IMR-90 (cell line): ENCODE measurements at regions not wholly inside any gene's neighbourhood (a gene's known extent, or its start where the extent isn't known, plus 50 kb on each side); places are given as distances from the start of the nearest gene placed in this dataset.

Experiments used
- ATAC-seq: fragments of 200-7000 bp; cut with Tn5 transposase; 2 replicates; pipeline ENCODE4 v1.9.1; 2020; ENCODE audit warnings: low read depth, mild to moderate bottlenecking, moderate library complexity
- BruUV-seq: library from RNA; stranded (reverse); fragments of 400-500 nt; replicated peaks from 2 replicates; lab custom pipeline; 2021; lab: Mats Ljungman, UMichigan
- CTCF ChIA-PET: fragments of 300-600 bp; formaldehyde crosslinking; extraction: SDS; loops from one replicate; lab custom pipeline; 2021; ENCODE audit warnings: antibody characterized with exemption; lab: Yijun Ruan, JAX
- POLR2A ChIA-PET: fragments of 300-600 bp; sonication (Branson Sonifier 250); formaldehyde crosslinking; loops from one replicate; lab custom pipeline; 2022; ENCODE audit warnings: antibody characterized with exemption; ENCODE audit not compliant: unreplicated experiment; lab: Charles Lee
- DNase-seq: peaks from one replicate; pipeline ENCODE4 v3.0.0; 2013
- H2AFZ ChIP-seq: replicated peaks from 2 replicates; pipeline ENCODE3; 2013; ENCODE audit warnings: low read length, mild to moderate bottlenecking; ENCODE audit not compliant: poor library complexity
- H2AK5ac ChIP-seq: 2 replicates; pipeline ENCODE4 v1.6.1; 2013; ENCODE audit warnings: low read depth, low read length, inconsistent platforms
- H2AK9ac ChIP-seq: replicated peaks from 2 replicates; pipeline ENCODE3; 2013; ENCODE audit warnings: mild to moderate bottlenecking, low read depth, low read length, moderate library complexity; ENCODE audit not compliant: poor library complexity
- H2BK120ac ChIP-seq: 2 replicates; pipeline ENCODE4 v1.6.1; 2013; ENCODE audit warnings: low read depth, low read length, inconsistent platforms
- H2BK15ac ChIP-seq: 3 replicates; pipeline ENCODE4 v1.6.1; 2013; ENCODE audit warnings: low read depth, low read length, inconsistent platforms
- H2BK20ac ChIP-seq: 2 replicates; pipeline ENCODE4 v1.6.1; 2013; ENCODE audit warnings: low read depth, mild to moderate bottlenecking, inconsistent platforms, low read length, moderate library complexity
- H2BK5ac ChIP-seq: 2 replicates; pipeline ENCODE4 v1.6.1; 2013; ENCODE audit warnings: mild to moderate bottlenecking, low read depth, low read length, inconsistent platforms; ENCODE audit not compliant: poor library complexity, severe bottlenecking
- H3K14ac ChIP-seq: replicated peaks from 2 replicates; pipeline ENCODE4 v1.6.1; 2013; ENCODE audit warnings: low read depth, low read length, inconsistent platforms
- H3K18ac ChIP-seq: 2 replicates; pipeline ENCODE4 v1.6.1; 2013; ENCODE audit warnings: low read depth, low read length, control low read depth
- H3K23ac ChIP-seq: 2 replicates; pipeline ENCODE4 v1.6.1; 2013; ENCODE audit warnings: low read depth, low read length, inconsistent platforms
- H3K27ac ChIP-seq: 2 replicates; pipeline ENCODE4 v1.5.1; 2013; ENCODE audit warnings: mild to moderate bottlenecking, control low read depth, low read length; ENCODE audit not compliant: insufficient read depth
- H3K27me3 ChIP-seq: 2 replicates; pipeline ENCODE4 v1.6.1; 2013; ENCODE audit warnings: low read length; ENCODE audit not compliant: control insufficient read depth, insufficient read depth
- H3K36me3 ChIP-seq: 2 replicates; pipeline ENCODE4 v1.6.1; 2013; ENCODE audit warnings: low read length, mixed read lengths; ENCODE audit not compliant: control insufficient read depth, insufficient read depth
- H3K4ac ChIP-seq: 2 replicates; pipeline ENCODE4 v1.6.1; 2013; ENCODE audit warnings: low read depth, low read length, inconsistent platforms
- H3K4me1 ChIP-seq: 2 replicates; pipeline ENCODE4 v1.6.1; 2013; ENCODE audit warnings: low read length, mixed read lengths; ENCODE audit not compliant: control insufficient read depth, insufficient read depth
- H3K4me2 ChIP-seq: 2 replicates; pipeline ENCODE4 v1.6.1; 2013; ENCODE audit warnings: low read depth, mild to moderate bottlenecking, control low read depth, low read length, moderate library complexity
- H3K4me3 ChIP-seq: 2 replicates; pipeline ENCODE4 v1.5.1; 2013; ENCODE audit warnings: low read depth, mild to moderate bottlenecking, control low read depth, low read length, moderate library complexity; ENCODE audit not compliant: insufficient read depth
- H3K56ac ChIP-seq: 2 replicates; pipeline ENCODE4 v1.6.1; 2013; ENCODE audit warnings: low read length, inconsistent platforms; ENCODE audit not compliant: insufficient read depth; ENCODE audit errors: extremely low read depth
- H3K79me1 ChIP-seq, 2 experiments: 2 replicates each; pipeline ENCODE4 v1.6.1; 2013; ENCODE audit warnings: low read length in 2 of 2, inconsistent platforms in 1 of 2, low read depth in 1 of 2
- H3K9ac ChIP-seq: 2 replicates; pipeline ENCODE4 v1.6.1; 2013; ENCODE audit warnings: low read depth, low read length, control low read depth
- H3K9me1 ChIP-seq: 2 replicates; pipeline ENCODE4 v1.6.1; 2013; ENCODE audit warnings: low read length, inconsistent platforms; ENCODE audit not compliant: insufficient read depth
- H3K9me3 ChIP-seq: 2 replicates; pipeline ENCODE4 v1.6.1; 2013; ENCODE audit warnings: low read length; ENCODE audit not compliant: control insufficient read depth, insufficient read depth
- H4K20me1 ChIP-seq: 2 replicates; pipeline ENCODE4 v1.6.1; 2013; ENCODE audit warnings: low read length, inconsistent platforms; ENCODE audit not compliant: insufficient read depth
- H4K5ac ChIP-seq: 2 replicates; pipeline ENCODE4 v1.6.1; 2013; ENCODE audit warnings: mild to moderate bottlenecking, low read depth, low read length, control low read depth
- H4K8ac ChIP-seq, 2 experiments: 2 replicates each; pipeline ENCODE4 v1.6.1; 2013; ENCODE audit warnings: low read depth in 2 of 2, low read length in 2 of 2, control low read depth in 1 of 2, inconsistent platforms in 1 of 2
- H4K91ac ChIP-seq: 2 replicates; pipeline ENCODE4 v1.6.1; 2013; ENCODE audit warnings: low read depth, low read length, inconsistent platforms; ENCODE audit not compliant: insufficient read depth
- CHD1 ChIP-seq: IDR thresholded peaks from 2 replicates; pipeline ENCODE4 v1.6.1; 2012; ENCODE audit warnings: low read depth, low read length, improper control_type of control experiment
- ELK1 ChIP-seq: fragments of 150-350 bp; IDR thresholded peaks from 2 replicates; pipeline ENCODE4 v1.6.1; 2016; ENCODE audit warnings: low read depth, mild to moderate bottlenecking, low read length, moderate library complexity, borderline replicate concordance
- FOS ChIP-seq: fragments of 150-350 bp; IDR thresholded peaks from 2 replicates; pipeline ENCODE4 v1.6.1; 2016; ENCODE audit warnings: low read depth, low read length
- MAFK ChIP-seq: IDR thresholded peaks from 2 replicates; pipeline ENCODE4 v1.6.1; 2012; ENCODE audit warnings: low read depth, low read length, improper control_type of control experiment
- NFE2L2 ChIP-seq: fragments of 150-350 bp; IDR thresholded peaks from 2 replicates; pipeline ENCODE4 v1.6.1; 2016; ENCODE audit warnings: low read depth, mild to moderate bottlenecking, low read length
- RCOR1 ChIP-seq: IDR thresholded peaks from 2 replicates; pipeline ENCODE4 v1.6.1; 2012; ENCODE audit warnings: mild to moderate bottlenecking, low read length, improper control_type of control experiment; ENCODE audit not compliant: insufficient replicate concordance
- RFX5 ChIP-seq: IDR thresholded peaks from 2 replicates; pipeline ENCODE4 v1.8.0; 2012; ENCODE audit warnings: low read depth, mild to moderate bottlenecking, low read length, moderate library complexity
- USF2 ChIP-seq: fragments of 150-350 bp; IDR thresholded peaks from 2 replicates; pipeline ENCODE4 v1.6.1; 2017; ENCODE audit warnings: mild to moderate bottlenecking, antibody characterized with exemption, low read length, low read depth
- WGBS, 2 experiments: methylation state at CpG; one replicate each; pipeline versions ENCODE4 v1.1.5 to v1.1.7; 2013; ENCODE audit warnings: missing lambda C conversion rate in 2 of 2; ENCODE audit not compliant: insufficient read length in 1 of 2; ENCODE audit errors: extremely low coverage in 2 of 2; 5-methylcytosine and 5-hydroxymethylcytosine counted together
- dilution Hi-C: fragments of 300-500 bp; cut with HindIII; formaldehyde crosslinking; loops from one replicate; pipeline ENCODE4 v1.14.3; 2018; ENCODE audit warnings: low sequenced_read_pairs; ENCODE audit not compliant: unreplicated experiment
- in situ Hi-C: fragments of 300-500 bp; cut with MboI; formaldehyde crosslinking; loops from 3 replicates; pipeline ENCODE4 v1.14.3; 2019; ENCODE audit warnings: low sequenced_read_pairs, inconsistent platforms, mixed read lengths
- intact Hi-C: fragments of 100-400 bp; cut with micrococcal nuclease; formaldehyde crosslinking; loops from 2 replicates; pipeline ENCODE4 v1.10.0; 2022

DNA sequence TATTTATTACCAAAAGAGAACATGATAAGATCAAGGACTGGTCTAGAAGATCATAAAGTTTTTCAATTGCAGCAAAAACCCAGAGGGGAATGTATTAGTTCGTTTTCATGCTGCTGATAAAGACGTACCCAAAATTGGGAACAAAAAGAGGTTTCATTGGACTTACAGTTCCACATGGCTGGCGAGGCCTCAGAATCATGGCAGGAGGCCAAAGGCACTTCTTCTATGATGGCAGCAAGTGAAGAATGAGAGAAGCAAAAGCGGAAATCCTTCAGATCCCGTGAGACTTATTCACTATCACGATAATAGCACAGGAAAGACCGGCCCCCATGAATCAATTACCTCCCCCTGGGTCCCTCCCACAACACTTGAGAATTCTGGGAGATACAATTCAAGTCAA lies 57.7 kb upstream of the HIVEP2 start:
- Histone ChIP-seq H2BK5ac (no peak overlapping the region), H4K91ac (no peak overlapping the region), H3K56ac (no peak overlapping the region), H4K8ac (no peak overlapping the region), H2BK20ac (no peak overlapping the region), H3K27me3 (peaks cover 5% of the 10 kb centered on the region), H3K4me3 (no peak overlapping the region), H3K9me3 (peaks cover 3% of the 10 kb centered on the region; the same call in 1 of the 2 replicates), H3K9me1 (no peaks in the 10 kb centered on the region), H3K23ac (no peak overlapping the region), H3K79me1 (no peaks in the 10 kb centered on the region), H2AK9ac (no peak overlapping the region), H3K9ac (no peak overlapping the region), H3K4me2 (no peak overlapping the region), H2BK15ac (no peak overlapping the region), H4K20me1 (no peaks in the 10 kb centered on the region), H2BK120ac (no peak overlapping the region), H3K18ac (no peak overlapping the region), H4K5ac (no peak overlapping the region), H3K36me3 (no peaks in the 10 kb centered on the region), H3K14ac (no peak overlapping the region), H3K4ac (no peak overlapping the region), H2AK5ac (no peak overlapping the region), H2AFZ (no peak overlapping the region), H3K27ac (no peak overlapping the region), H3K4me1 (no peaks in the 10 kb centered on the region)
- DNase-seq (no peak), ATAC-seq (no peak)
- ChIA-PET CTCF (no interaction called here), POLR2A (no interaction called here)
- WGBS, 2 experiments: 53% methylated on average over 2 of the region's 7 CpGs; no CpG with 5 or more reads in 1 of the 2 experiments
- BruUV-seq: no TSS peak
- dilution Hi-C loops: no loop called here
- TF ChIP-seq RCOR1 (no peak), NFE2L2 (no peak), CHD1 (no peak), ELK1 (no peak), RFX5 (no peak), FOS (no peak), MAFK (no peak), USF2 (no peak)
- intact Hi-C loops: no loop called here
- in situ Hi-C loops: no loop called here
